CD1c-positive myeloid dendritic cell (primary cell): ENCODE measurements at regions not wholly inside any gene's neighbourhood (a gene's known extent, or its start where the extent isn't known, plus 50 kb on each side); places are given as distances from the start of the nearest gene placed in this dataset.

Experiments
- DNase-seq: peaks from one replicate; pipeline ENCODE4 v3.0.0-alpha.2; 2016; ENCODE audit errors: extremely low spot score

DNA sequence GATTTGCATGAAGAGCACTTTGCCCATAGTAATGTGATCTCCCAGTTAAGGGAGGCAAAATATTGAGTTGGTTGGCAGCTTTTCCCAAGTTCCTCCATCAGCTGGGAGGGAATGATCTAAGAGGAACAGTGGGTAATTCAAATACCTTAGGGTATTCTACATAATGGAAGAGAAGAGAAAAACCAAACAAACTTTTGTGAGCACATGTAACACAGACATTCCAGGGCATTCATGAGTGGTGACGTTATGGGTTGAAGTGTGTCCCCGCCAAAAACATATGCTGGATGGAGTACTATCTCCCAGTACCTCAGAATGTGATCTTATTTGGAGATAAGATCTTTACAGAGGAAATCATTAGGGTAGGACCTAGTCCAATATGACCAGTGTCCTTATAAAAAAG, 220.1 kb downstream of the FOXO1 start:
- DNase-seq = no peak

DNA sequence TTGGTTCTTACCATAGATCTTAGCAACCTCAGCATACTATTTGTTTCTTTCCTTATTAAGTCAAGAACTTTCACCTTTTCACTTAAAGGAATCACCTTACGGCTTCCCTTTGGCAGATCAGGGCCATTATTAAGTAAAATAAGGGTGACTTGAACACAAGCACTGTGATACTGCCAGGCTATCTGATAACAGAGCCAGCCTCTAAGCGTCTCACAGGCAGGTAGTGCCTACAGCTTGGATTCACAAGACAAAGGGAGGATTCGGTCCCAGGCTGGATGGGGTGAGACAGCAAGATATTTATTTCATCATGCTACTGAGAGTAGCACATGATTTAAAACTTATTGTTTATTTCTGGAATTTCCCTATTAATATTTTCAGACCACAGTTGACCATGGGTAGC, 218.6 kb downstream of the FOXO1 start:
- DNase-seq = no peak

DNA sequence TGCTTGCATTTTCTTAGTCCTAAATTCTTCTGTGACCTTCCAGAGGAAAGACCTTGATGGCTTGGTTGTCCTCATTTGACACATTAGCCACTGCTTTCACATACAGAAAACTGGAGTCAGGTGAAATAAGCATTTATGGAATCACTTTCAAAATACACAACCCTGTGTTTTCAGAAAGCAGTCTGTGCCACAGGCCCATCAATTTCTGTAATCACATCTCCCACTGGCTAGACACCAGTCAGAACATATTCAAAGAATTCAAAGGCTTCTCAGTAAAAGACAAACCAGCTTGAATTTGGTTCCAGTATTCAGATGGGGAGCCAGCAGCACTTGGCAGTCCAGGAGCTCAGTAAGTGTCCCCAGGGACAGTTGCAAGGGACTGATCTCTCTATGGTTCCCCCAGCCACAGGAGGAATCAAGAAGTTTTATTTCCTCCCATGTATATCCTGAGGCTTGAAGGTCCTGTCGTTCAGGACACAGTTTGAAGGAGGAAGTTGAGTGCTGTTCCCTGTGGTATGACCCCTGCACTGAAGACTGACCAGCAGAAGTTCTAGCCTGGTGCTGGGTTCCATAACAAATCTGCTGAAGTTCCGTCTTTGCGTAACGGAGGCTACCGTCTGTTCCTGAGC, 214.3 kb downstream of the FOXO1 start:
- peak; percentile 51 for DNase-seq

DNA sequence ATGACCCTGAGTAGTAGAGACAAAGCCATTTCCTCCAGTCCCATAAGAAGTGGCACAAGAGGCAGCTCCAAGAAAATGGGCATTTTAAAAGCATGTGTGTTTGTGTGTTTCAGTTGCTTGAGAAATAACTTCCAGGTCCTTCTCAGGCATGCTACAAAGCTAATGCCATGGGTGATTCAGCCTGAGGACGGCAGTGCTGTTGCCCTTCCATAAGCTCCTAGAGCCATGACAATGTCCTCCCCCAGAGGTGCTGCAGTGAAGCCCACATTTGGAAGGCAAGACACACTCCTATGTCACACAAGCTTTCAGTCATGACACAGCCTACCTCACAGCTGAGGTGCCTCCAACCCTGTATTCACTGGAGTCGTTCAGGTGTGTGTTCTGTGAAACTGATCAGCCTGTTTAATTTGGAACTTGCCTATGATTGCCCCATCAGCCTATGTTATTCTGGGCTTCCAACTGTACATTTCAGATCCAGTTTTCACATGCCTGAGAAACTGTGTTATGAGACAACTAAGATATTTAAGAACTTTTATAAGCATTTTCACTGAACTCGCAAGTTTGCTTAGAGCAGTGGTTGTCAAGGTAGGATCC, 213.6 kb downstream of the FOXO1 start:
- DNase-seq = no peak

DNA sequence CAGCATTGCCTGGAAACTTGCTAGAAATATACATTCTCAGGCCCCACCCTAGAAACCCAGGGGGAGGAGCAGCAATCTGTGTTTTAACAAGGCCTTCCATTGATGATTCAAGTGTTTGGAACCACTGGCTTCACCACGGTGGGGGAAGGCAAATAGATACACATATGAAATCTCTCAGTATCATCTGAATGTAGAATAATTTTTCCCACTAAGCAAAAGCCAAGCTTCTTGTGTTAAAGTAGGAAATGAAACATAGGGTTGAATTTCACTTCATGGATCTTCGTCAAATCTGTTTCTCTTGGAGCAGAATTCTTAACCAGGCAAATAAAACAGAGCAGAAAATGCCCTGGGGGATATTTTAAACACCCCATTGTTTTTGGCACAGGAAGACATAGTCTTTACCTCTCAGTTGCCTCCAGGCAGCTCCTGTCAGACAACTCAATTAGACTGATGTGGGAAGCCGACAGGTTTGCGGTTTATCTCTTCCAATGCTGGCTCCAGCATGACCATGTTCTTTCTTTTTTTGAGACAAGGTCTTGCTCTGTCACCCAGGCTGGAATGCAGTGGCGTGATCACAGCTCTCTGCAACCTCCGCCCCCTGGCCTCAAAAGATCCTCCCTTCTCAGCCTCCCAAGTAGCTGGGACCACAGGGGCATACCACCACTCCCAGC, 213.0 kb downstream of the FOXO1 start:
- DNase-seq = no peak

DNA sequence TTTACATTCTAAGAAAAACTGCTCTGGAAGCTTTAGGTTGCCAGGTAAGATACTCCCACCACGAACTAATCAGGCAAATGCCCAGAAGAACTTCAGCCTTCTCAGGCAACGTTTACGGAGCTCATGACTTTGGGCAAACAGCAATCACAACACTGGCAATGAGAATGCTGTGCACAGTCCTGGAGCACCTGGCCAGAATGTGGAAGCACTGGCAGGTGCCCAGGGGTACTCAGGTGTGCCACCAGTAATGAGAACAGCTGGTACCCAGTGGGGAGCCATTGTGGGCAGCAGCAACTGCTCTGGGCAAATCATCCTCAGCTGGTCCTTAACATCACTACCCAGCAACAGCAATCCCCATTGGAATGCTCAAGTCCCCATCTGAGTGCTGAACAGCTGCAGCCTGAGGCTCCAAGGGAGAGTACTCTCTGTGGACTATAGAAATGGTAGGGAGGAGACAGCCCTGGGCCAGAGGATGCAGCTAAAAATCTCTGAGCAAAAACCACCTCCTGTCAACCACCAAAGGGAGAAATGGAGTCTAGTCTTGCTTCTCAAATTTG, 210.0 kb downstream of the FOXO1 start:
- no peak for DNase-seq

DNA sequence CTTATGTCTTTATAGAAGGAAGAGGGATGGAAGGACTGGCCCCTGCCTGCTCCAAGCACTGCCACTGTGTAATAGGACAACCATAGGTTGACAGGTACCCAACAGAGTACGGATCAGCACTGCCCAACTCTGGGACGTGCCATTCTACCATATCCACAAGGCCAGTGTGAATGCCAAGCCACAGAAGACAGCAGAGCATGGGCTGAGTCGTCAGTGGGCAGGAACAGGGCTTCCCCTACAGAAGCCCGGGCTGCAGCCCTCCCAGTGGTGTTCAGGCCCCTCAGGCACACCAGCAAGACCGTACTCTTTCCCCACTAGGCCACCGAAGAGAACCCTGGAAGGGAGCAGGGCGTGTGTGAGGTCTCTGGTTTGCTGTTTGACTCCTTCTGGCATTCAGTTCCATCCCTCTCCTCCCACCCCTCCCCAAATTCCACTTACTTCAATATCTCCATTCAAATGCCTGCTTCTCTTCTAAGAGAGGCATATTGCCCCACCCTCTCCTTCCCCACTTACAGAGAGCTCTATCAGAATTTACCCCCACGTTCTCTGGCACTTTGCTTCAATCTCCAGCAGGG, 209.4 kb downstream of the FOXO1 start:
- no peak for DNase-seq

DNA sequence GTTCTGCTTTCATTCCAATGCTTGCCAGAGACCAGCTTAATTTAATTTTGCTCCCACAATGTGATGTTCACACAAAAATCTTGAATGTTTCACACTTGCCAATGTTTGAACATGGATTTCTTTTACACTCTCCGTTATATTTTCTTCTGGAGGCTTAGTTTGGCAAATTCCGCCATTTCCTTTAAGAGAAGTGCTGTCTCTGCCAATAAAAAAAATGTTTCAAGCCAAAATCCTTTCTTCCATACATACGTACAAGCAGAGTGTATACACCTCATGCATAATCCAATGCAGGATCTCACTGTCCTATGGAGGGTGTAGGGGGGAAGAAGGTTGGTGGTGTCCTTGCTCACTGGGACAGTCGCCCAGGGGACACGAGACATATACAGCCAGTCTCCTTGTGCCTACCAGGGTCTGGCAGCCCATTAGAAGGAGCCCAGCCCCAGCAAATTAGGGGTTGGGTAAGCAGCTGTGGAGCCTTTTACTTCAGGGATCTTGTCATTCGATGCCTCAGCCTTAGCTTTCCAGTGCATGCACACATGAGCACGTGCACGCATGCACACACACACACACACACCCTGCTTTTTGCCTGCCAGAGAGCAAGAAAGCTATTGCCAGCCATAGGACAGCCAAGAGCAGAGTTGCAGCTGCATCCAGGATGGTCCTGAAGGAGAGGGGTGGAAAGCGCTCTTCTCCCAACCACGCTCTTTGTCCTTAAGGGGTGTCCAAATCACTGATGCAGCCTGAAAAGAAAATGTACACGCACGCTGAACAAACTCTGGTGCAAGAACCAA, 208.3 kb downstream of the FOXO1 start:
- DNase-seq = no peak

DNA sequence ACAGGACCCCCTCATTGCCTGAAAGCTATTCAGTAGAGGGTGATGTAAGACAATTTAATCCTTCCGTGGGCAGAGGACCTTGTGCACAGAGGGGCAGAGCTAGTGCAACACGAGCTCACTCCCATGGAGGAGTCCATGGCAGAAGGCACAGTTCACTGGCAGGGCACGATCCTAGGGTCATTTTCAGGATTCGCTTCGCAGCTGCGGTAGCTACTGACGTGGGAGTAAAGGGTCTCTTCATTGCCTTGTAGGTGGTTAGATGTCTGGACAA, 207.8 kb downstream of the FOXO1 start:
- no peak for DNase-seq

DNA sequence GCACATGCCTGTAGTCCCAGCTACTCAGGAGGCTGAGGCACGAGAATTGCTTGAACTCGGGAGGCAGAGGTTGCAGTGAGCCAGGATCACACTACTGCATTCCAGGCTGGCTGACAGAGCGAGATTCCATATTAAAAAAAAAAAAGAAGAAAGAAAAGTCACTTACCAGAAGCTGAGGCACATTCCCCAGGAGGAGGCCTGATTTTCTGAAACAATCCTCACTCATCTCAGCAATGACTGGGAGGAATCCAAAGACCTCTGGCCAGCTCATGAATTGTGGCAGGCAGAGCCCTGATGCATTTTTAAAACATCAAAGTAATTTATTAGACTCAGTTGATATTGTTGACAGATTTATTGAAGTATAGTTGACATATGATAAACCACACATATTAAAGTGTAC, 206.3 kb downstream of the FOXO1 start:
- no peak for DNase-seq

DNA sequence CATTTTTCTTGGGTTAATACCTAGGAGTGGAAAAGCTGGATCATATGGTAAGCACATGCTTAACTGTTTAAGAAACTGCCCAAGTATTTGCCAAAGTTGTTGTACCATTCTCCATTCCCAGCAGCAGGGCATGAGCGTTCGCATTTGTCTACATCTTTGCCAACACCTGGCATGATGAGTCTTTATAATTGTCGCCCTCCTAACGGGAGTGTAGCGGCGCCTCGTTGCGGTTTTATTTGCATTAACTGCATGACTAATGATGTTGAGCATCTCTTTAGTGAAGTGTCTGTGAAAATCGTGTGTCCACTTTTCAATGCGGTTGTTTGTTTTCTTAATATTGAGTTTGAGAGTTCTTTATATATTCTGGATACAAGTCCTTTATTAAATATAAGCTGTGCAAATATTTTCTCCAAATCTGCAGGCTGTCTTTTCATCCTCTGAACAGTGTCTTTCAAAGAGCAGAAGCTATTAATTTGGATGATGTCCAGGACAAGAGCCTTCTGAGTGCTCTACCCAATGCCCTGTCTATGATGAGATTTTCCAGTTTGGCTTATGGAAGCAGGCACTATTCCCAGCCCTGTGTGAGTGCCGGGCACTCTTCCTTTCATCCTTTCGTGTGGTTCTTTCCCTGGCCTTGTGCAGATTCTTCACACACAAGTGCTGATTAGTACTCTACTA, 202.0 kb downstream of the FOXO1 start:
- no peak for DNase-seq

DNA sequence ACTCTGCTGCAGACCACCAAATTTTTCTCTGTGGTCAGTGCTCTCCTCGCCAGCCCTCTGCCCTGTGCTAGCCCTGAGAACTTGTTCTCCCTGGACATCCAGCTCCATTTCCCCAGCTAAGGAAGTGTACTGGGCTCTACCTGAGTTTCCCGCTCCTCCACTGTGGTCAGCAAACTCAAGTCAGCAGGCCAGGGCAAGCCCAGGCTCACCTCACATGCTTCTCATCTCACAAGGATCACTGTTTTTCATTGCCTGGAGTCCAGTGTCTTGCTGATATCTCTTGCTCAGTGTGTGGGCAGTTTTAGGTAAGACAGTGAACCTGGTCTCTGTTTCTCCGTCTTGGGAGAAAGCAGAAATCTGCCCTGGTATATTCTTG, 201.4 kb downstream of the FOXO1 start:
- no peak for DNase-seq

DNA sequence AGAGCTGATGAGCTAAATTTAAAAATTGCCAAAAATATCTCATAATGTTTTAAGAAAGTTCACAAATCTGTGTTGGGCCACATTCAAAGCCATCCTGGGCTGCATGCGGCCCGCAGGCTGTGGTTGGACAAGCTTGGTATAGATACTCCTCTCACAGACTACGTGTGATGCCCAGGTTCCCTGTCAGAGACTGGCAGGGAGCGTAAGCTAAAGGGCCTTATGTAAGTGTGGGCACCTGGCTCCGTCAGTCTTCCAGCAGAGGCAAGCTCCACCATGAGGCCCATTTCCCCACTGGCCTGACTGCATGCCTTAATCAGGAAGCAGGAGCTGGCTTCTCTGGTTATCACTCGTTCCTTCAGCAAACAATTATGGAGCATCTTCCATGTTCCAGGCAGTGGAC, 200.2 kb downstream of the FOXO1 start:
- no peak for DNase-seq

DNA sequence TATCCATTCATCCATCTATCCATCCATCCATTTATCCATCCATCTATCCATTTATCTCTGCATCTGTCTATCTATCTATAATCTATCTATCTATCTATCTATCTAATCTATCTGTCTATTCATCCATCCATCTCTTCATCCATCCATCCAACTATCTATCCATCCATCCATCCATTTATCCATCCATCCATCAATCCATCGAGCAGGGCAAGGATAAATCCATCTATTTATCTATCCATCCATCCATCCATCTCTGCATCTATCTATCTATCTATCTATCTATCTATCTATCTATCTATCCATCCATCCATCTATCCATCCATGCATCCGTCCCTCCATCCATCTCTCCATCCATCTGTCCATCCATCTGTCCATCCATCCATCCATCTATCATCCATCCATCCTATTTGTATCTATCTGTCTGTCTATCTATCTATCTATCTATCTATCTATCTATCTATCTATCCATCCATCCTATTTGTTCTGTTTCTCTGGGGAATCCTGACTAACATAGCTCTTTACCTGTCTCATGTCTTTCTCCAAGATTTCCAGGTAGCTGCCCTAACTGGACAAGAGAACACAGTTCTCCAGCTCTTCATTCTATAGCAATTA, 198.1 kb downstream of the FOXO1 start:
- no peak for DNase-seq

DNA sequence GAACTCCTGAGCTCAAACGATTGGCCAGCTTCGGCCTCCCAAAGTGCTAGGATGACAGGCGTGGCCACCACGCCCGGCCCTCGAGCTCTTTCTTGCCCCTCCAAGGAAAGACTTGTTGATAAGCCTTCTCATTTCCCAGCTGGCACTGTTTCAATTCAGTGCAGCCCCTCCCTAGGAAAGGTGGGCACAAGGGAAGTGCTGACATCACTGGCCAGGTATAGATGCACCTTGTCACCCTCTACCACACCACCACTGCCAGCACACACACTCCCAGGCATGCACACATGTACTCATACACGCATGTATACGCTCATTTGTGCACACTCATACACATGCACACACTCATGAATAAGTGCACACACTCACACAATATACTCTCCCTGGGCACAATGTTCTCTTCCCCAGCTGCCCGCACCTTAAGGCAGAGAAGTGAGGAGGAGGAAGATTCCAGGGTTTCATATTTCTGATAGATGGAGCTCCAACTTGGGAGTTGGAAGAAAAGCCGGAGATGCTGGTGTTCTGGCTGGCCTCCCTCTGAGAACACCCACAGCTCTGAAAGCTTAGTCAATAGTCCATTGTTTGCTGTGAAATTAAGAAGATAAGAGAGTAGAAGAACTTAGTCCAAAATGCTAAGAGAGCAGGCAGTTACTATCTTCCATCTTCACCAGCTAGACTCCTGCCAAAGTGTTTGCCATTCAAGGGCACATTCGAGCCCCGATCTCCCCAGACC, 196.7 kb downstream of the FOXO1 start:
- DNase-seq = no peak

DNA sequence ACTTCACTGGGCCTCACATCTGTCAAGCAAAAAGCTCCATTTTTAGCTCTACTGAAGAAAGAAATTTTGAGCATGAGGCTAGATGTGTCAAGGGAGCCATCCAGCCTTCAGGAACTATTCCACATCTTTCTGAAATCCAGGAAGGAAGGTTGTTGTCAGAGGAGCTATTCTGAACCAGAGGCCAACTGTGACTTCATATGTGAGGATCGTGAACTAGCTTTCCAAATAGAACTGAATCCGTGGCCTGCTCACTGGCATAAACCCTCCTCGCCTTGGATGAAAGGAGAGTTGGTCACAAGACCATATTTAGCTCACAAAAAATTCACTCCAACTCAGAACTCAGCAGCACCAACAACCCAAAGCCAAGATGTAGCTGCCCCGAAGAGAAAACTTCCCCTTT, 195.8 kb downstream of the FOXO1 start:
- no peak for DNase-seq

DNA sequence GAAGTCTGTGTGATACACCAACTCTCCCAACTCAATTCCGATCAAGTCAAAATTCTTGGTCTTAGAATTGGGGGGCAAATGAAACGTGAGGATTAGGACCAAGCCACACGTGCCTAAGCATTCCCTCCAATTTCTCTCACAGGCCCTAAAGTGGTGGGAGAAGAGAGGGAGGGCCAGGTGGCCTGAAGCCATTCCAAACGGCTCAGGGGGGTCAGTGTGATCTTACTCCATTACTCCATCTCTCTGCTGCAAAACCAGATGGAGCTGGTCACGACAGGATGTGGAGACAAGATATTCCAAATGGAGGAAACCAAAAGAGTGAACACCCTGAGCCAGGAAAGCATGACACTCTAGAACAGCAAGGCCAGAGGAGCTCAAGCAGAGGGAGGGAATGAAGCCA, 195.4 kb downstream of the FOXO1 start:
- DNase-seq = no peak

DNA sequence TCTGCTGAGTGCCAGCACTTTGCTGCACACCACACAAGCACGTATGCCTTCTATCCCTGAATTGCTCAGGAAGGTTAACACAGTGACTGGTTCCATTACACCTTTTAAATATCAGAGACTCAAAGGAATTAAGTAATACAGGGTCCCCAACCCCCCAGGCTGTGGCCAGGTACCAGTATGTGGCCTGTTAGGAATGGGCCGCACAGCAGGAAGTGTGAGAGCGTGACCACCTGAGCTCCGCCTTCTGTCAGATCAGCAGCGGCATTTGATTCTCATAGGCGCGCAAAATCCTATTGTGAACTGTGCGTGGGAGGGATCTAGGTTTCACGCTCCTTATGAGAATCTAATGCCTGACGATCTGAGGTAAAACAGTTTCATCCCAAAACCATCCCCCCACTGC, 194.5 kb downstream of the FOXO1 start:
- no peak for DNase-seq

DNA sequence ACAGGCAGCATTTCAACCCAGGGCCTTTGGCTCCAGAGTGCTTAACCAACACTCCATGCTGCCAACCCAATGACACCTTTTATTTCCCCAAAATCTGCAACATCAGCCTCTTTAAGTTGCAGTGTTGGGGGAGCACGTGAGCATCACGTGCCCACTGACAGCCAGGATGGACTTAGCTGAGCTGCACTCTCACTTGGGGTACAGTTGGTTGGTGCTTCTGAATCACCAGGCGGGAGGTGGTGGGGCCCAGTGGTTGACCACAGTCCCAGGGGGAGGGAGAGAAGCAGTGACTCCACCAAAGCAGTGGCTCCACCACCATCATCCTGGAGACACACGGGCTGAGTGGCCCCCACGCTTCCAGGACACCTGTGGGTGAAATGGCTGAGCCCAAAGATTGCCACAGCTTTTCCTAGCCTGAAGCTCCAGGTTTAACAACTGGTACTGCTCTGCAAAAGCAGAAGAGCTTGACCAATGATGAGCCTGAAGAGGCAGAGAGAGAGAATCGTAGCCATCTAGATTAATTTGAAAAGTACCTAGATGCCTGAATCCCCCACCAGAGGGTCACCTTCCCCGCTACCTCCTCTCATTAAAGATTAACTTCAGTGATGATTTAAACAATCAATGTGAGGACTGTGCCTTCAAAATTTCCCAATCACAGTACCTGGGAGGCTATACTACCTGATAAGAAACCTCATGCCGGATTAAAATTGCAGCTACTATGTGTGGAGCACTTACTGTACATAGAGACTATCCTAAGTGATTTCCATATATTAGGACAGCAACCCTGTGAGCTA, 193.8 kb downstream of the FOXO1 start:
- DNase-seq = no peak

DNA sequence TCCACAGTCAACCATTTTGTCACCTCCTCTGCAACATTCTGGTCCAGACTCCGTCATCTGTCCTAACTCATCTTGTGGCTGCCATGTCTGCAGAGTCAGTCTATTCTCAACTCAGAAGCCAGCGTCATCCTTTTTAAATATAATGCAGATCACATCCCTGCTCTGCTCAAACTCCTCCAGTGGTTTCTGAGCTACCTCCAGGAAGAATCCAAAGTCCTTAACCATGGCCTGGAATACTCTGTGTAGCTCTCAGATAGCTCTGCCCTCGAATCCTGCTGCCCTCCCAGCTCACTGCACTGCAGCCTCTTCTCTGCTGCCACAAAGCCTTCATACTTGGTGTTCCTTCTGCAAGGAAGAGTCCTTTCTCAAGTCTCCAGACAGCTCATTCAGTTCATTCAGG, 190.8 kb downstream of the FOXO1 start:
- no peak for DNase-seq
